ENCODE measurements at regions not wholly inside any gene's neighbourhood (a gene's known extent, or its start where the extent isn't known, plus 50 kb on each side); places are given as distances from the start of the nearest gene placed in this dataset.
A peak's percentile ranks its signal among the peaks of the same experiment; 100 is the strongest.
"Not testable (repeated sequence)": the region's sequence is repeated elsewhere in the genome, so short reads cannot be mapped to it uniquely, and the experiment has no call there.

GRCh38 chr3:27556887-27557286, 72.7 kb upstream of the SLC4A7 start:
- Histone ChIP-seq H3K27ac (peak overlapping the region; percentile 83), H3F3A (ENCODE audit: insufficient read depth) (peaks cover 50% of the 10 kb centered on the region), H3K9me2 (ENCODE audit: insufficient read depth) (no peaks in the 10 kb centered on the region), H3K79me2 (ENCODE audit: insufficient read depth) (no peaks in the 10 kb centered on the region), H4K20me1 (ENCODE audit: insufficient read depth) (no peaks in the 10 kb centered on the region), H3K4me2 (ENCODE audit: unreplicated experiment) (peak overlapping the region; percentile 64), H3K9ac (peak overlapping the region; percentile 45), H3K27me3 (replicated peaks; ENCODE audit: insufficient read depth) (no peaks in the 10 kb centered on the region), H2AFZ (peak overlapping the region; percentile 26; the same call in 1 of the 2 replicates), H3K9me3 (ENCODE audit: low read depth) (no peaks in the 10 kb centered on the region), H3K4me3 (no peak overlapping the region), H3K36me3 (ENCODE audit: low read depth) (no peaks in the 10 kb centered on the region), H3K4me1 (ENCODE audit: insufficient read depth) (peaks cover 68% of the 10 kb centered on the region)
- TF ChIP-seq EZH2 (IDR thresholded peaks at IDR 0.05; ENCODE audit: insufficient read depth, poor library complexity, severe bottlenecking), result no peak
- TF ChIP-seq EZH2phosphoT487 (IDR thresholded peaks at IDR 0.05; ENCODE audit: insufficient read depth, low read depth), result no peak
- in situ Hi-C loops (cut with MboI), result no loop called here
- whole genome bisulfite sequencing, 2 experiments (ENCODE audit: low coverage in 1 of 2, low lambda C conversion rate in 2 of 2, missing lambda C conversion rate in 2 of 2), result 13 to 15% methylated on average over 4 of the region's 4 CpGs
- DNase-seq, result peak; percentile 85

GRCh38 chr3:27554706-27555105, 70.5 kb upstream of the SLC4A7 start:
- peak overlapping the region; percentile 91 for H3K27ac ChIP-seq
- H3K4me2 ChIP-seq (ENCODE audit: unreplicated experiment), result peak overlapping the region; percentile 73
- H3K4me3 ChIP-seq, result peak overlapping the region; percentile 38; the same call in 1 of the 2 replicates
- no peaks in the 10 kb centered on the region for H3K79me2 ChIP-seq (ENCODE audit: insufficient read depth)
- no peaks in the 10 kb centered on the region for H4K20me1 ChIP-seq (ENCODE audit: insufficient read depth)
- H3K9ac ChIP-seq, result peak overlapping the region; percentile 57
- WGBS, 2 experiments (ENCODE audit: low coverage in 1 of 2, low lambda C conversion rate in 2 of 2, missing lambda C conversion rate in 2 of 2), result 4 to 16% methylated on average over 2 of the region's 2 CpGs
- H3K36me3 ChIP-seq (ENCODE audit: low read depth), result no peaks in the 10 kb centered on the region
- no peaks in the 10 kb centered on the region for H3K27me3 ChIP-seq (replicated peaks; ENCODE audit: insufficient read depth)
- H3K9me2 ChIP-seq (ENCODE audit: insufficient read depth), result no peaks in the 10 kb centered on the region
- peak; percentile 75 for DNase-seq
- peaks cover 46% of the 10 kb centered on the region for H3F3A ChIP-seq (ENCODE audit: insufficient read depth)
- in situ Hi-C loops (cut with MboI), result no loop called here
- peak overlapping the region; percentile 63 for H2AFZ ChIP-seq
- H3K9me3 ChIP-seq (ENCODE audit: low read depth), result no peaks in the 10 kb centered on the region
- TF ChIP-seq EZH2 (IDR thresholded peaks at IDR 0.05; ENCODE audit: insufficient read depth, poor library complexity, severe bottlenecking), result no peak
- TF ChIP-seq EZH2phosphoT487 (IDR thresholded peaks at IDR 0.05; ENCODE audit: insufficient read depth, low read depth), result no peak
- H3K4me1 ChIP-seq (ENCODE audit: insufficient read depth), result peaks cover 65% of the 10 kb centered on the region

- Histone ChIP-seq H3K9me3 (ENCODE audit: low read depth) (no peaks in the 10 kb centered on the region), H3K9me2 (ENCODE audit: insufficient read depth) (no peaks in the 10 kb centered on the region), H3K27ac (peak overlapping the region; percentile 91), H3K36me3 (ENCODE audit: low read depth) (no peaks in the 10 kb centered on the region), H4K20me1 (ENCODE audit: insufficient read depth) (no peaks in the 10 kb centered on the region), H3K4me1 (ENCODE audit: insufficient read depth) (peaks cover 58% of the 10 kb centered on the region), H3K4me2 (ENCODE audit: unreplicated experiment) (peak overlapping the region; percentile 73), H3K79me2 (ENCODE audit: insufficient read depth) (no peaks in the 10 kb centered on the region), H2AFZ (peak overlapping the region; percentile 63), H3K9ac (peak overlapping the region; percentile 57), H3K27me3 (replicated peaks; ENCODE audit: insufficient read depth) (no peaks in the 10 kb centered on the region), H3F3A (ENCODE audit: insufficient read depth) (peaks cover 40% of the 10 kb centered on the region), H3K4me3 (no peak overlapping the region)
- DNase-seq, result peak; percentile 64
- TF ChIP-seq EZH2 (IDR thresholded peaks at IDR 0.05; ENCODE audit: insufficient read depth, poor library complexity, severe bottlenecking), result no peak
- no peak for TF ChIP-seq EZH2phosphoT487 (IDR thresholded peaks at IDR 0.05; ENCODE audit: insufficient read depth, low read depth)
- 25 to 32% methylated on average over 2 of the region's 2 CpGs for WGBS, 2 experiments (ENCODE audit: low coverage in 1 of 2, low lambda C conversion rate in 2 of 2, missing lambda C conversion rate in 2 of 2)
- in situ Hi-C loops (cut with MboI), result no loop called here
These were observed 69.8 kb upstream of the SLC4A7 start for GRCh38 chr3:27553886-27554540.

- H3K27me3 ChIP-seq (replicated peaks; ENCODE audit: insufficient read depth); H4K20me1 ChIP-seq (ENCODE audit: insufficient read depth); in situ Hi-C loops (cut with MboI); H3K9me3 ChIP-seq (ENCODE audit: low read depth); H3K9me2 ChIP-seq (ENCODE audit: insufficient read depth); H3K36me3 ChIP-seq (ENCODE audit: low read depth); H3K79me2 ChIP-seq (ENCODE audit: insufficient read depth); H2AFZ ChIP-seq: not testable (repeated sequence)
- Histone ChIP-seq H3K4me1 (ENCODE audit: insufficient read depth) (peaks cover 56% of the 10 kb centered on the region), H3K4me3 (0 out of 2 replicates have a peak overlapping the region, but pooled peaks have one; percentile 3), H3K9ac (peak overlapping the region; percentile 41), H3K4me2 (ENCODE audit: unreplicated experiment) (peak overlapping the region; percentile 46), H3F3A (ENCODE audit: insufficient read depth) (peaks cover 35% of the 10 kb centered on the region), H3K27ac (peak overlapping the region; percentile 91)
- 8 to 10% methylated on average over 5 of the region's 5 CpGs for WGBS, 2 experiments (ENCODE audit: low coverage in 1 of 2, low lambda C conversion rate in 2 of 2, missing lambda C conversion rate in 2 of 2)
- peak; percentile 84 for DNase-seq
These were observed 68.5 kb upstream of the SLC4A7 start for GRCh38 chr3:27552708-27553107.

- H3K9me3 ChIP-seq (ENCODE audit: low read depth); DNase-seq; H3K9me2 ChIP-seq (ENCODE audit: insufficient read depth); H3K9ac ChIP-seq; H3K79me2 ChIP-seq (ENCODE audit: insufficient read depth); H3K36me3 ChIP-seq (ENCODE audit: low read depth); in situ Hi-C loops (cut with MboI); H4K20me1 ChIP-seq (ENCODE audit: insufficient read depth); H3K4me2 ChIP-seq (ENCODE audit: unreplicated experiment); H3K4me3 ChIP-seq; H3K27ac ChIP-seq; H2AFZ ChIP-seq; H3K27me3 ChIP-seq (replicated peaks; ENCODE audit: insufficient read depth): not testable (repeated sequence)
- peaks cover 43% of the 10 kb centered on the region for H3K4me1 ChIP-seq (ENCODE audit: insufficient read depth)
- WGBS, 2 experiments (ENCODE audit: low coverage in 1 of 2, low lambda C conversion rate in 2 of 2, missing lambda C conversion rate in 2 of 2), result 96 to 97% methylated on average over 3 to 4 of the region's 4 CpGs
- peaks cover 26% of the 10 kb centered on the region for H3F3A ChIP-seq (ENCODE audit: insufficient read depth)
These were observed 67.2 kb upstream of the SLC4A7 start for GRCh38 chr3:27551413-27551812.
